ENCODE measurements at regions not wholly inside any gene's neighbourhood (a gene's known extent, or its start where the extent isn't known, plus 50 kb on each side); places are given as distances from the start of the nearest gene placed in this dataset. TPM values are rescaled to one million over a fixed set of nuclear protein-coding genes. Genes with fewer than 3 reads are reported as not detected.

DNA sequence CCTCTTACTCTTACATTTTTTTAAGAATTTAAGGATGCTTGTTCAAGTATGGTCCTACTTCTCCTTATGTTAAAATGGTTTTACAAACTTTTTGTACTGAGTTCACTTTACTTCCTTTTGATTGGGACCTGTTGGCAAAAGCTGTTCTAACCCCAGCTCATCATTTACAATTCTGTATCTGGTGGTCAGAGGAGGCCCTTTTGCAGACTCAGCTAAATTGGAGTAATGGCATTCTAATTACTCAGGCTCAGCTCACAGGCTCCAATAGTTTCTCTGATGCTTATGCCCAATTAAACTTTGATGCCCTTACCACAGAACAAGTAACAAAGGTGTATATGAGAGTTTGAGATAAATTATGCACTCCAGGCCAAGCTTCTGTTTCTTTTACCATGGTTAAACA lies 1632.0 kb downstream of the UQCRFS1 start:
- CTCF ChIA-PET: no interaction called here
- POLR2A ChIA-PET: no interaction called here

More for the DNA sequence above, 1632.0 kb downstream of the UQCRFS1 start:
- Histone ChIP-seq H3K4me3 (ENCODE audit: low read depth, low read length) (no peak overlapping the region), H3K36me3 (ENCODE audit: control insufficient read depth, insufficient read depth, low read length) (no peaks in the 10 kb centered on the region), H3K27me3 (ENCODE audit: control insufficient read depth, insufficient read depth, low read length) (no peaks in the 10 kb centered on the region)
- DNase-seq (ENCODE audit: low read depth): no peak
- TF ChIP-seq, protein P1, sequence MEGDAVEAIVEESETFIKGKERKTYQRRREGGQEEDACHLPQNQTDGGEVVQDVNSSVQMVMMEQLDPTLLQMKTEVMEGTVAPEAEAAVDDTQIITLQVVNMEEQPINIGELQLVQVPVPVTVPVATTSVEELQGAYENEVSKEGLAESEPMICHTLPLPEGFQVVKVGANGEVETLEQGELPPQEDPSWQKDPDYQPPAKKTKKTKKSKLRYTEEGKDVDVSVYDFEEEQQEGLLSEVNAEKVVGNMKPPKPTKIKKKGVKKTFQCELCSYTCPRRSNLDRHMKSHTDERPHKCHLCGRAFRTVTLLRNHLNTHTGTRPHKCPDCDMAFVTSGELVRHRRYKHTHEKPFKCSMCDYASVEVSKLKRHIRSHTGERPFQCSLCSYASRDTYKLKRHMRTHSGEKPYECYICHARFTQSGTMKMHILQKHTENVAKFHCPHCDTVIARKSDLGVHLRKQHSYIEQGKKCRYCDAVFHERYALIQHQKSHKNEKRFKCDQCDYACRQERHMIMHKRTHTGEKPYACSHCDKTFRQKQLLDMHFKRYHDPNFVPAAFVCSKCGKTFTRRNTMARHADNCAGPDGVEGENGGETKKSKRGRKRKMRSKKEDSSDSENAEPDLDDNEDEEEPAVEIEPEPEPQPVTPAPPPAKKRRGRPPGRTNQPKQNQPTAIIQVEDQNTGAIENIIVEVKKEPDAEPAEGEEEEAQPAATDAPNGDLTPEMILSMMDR (IDR thresholded peaks at IDR 0.05; ENCODE audit: insufficient read depth, low read depth, low read length): no peak

Small RNAs in the stretch of these regions (small RNA-seq; reads per million reads assigned to genes)
- gene AC006504.6 (ENCODE audit: insufficient read length, low read depth, low replicate concordance) (not detected), gene RNA5SP470 (ENCODE audit: insufficient read length, low read depth, low replicate concordance) (not detected)

Measured in BJ (cell line).